ENCODE measurements at regions not wholly inside any gene's neighbourhood (a gene's known extent, or its start where the extent isn't known, plus 50 kb on each side); places are given as distances from the start of the nearest gene placed in this dataset.

- TF ChIP-seq CTCF (IDR thresholded peaks at IDR 0.05): no peak
- no peak for TF ChIP-seq POLR2AphosphoS5 (IDR thresholded peaks at IDR 0.05)
- TF ChIP-seq EP300 (IDR thresholded peaks at IDR 0.05): no peak
- TF ChIP-seq POLR2A (IDR thresholded peaks at IDR 0.05): no peak
Measured at GRCh38 chr4:175190654-175191053, 272.5 kb downstream of the ADAM29 start.
